HepG2 (cell line): ENCODE measurements at regions not wholly inside any gene's neighbourhood (a gene's known extent, or its start where the extent isn't known, plus 50 kb on each side); places are given as distances from the start of the nearest gene placed in this dataset.

Source experiments
- ATAC-seq: fragments of 200-7000 bp; cut with Tn5 transposase; 3 replicates; pipeline ENCODE4 v1.9.1; 2020; ENCODE audit warnings: mild to moderate bottlenecking, moderate library complexity
- BruUV-seq: library from RNA; stranded (reverse); fragments of 400-500 nt; replicated peaks from 2 replicates; lab custom pipeline; 2021; lab: Mats Ljungman, UMichigan
- CTCF ChIA-PET: fragments of 300-600 bp; formaldehyde crosslinking; extraction: SDS; loops from one replicate; lab custom pipeline; 2021; ENCODE audit warnings: low total read pairs, inconsistent platforms, low intra/inter-chr PET ratio; lab: Yijun Ruan, JAX
- POLR2A ChIA-PET: fragments of 350-600 bp; sonication (Branson Sonifier 250); formaldehyde crosslinking; loops from one replicate; lab custom pipeline; 2020; ENCODE audit warnings: antibody characterized with exemption, inconsistent platforms; lab: Yijun Ruan, JAX
- DNase-seq: peaks from one replicate; pipeline ENCODE4 v3.0.0-alpha.2; 2015; ENCODE audit warnings: low spot score
- FAIRE-seq: peaks from 3 replicates; lab custom pipeline; 2011; peaks lifted over from hg19 to GRCh38; lab: Jason Lieb, UNC
- H2AFZ ChIP-seq: one replicate; pipeline ENCODE4 v1.6.1; 2011; ENCODE audit warnings: low read length, inconsistent platforms
- H3K27ac ChIP-seq: fragments of 300-600 bp; 3 replicates; pipeline ENCODE4 v1.8.0; 2011; ENCODE audit warnings: mixed run types, mild to moderate bottlenecking, mixed read lengths, low read length, inconsistent platforms; ENCODE audit not compliant: insufficient read depth; ENCODE audit errors: extremely low read length
- H3K27me3 ChIP-seq, 2 experiments: fragments of 200-600 bp in 1 of 2; 2 replicates in 1 of 2; 3 replicates in 1 of 2; pipeline versions ENCODE4 v1.6.0 to v1.8.0; 2011; ENCODE audit warnings: low read length in 2 of 2, mild to moderate bottlenecking in 2 of 2, moderate library complexity in 2 of 2, inconsistent platforms in 1 of 2; ENCODE audit not compliant: insufficient read depth in 2 of 2, control insufficient read depth in 1 of 2
- H3K36me3 ChIP-seq, 2 experiments: fragments of 200-600 bp in 1 of 2; replicated peaks in 1 of 2; 2 replicates in 1 of 2; 3 replicates in 1 of 2; pipeline versions ENCODE4 v1.5.1 to v1.8.0; 2011; ENCODE audit warnings: low read length in 2 of 2, inconsistent platforms in 1 of 2; ENCODE audit not compliant: insufficient read depth in 2 of 2, control insufficient read depth in 1 of 2
- H3K4me1 ChIP-seq: 2 replicates; pipeline ENCODE4 v1.5.1; 2012; ENCODE audit warnings: low read length, inconsistent platforms; ENCODE audit not compliant: insufficient read depth
- H3K4me2 ChIP-seq: 2 replicates; pipeline ENCODE4 v1.6.0; 2011; ENCODE audit warnings: low read depth, low read length, inconsistent platforms
- H3K4me3 ChIP-seq, 3 experiments: fragments of 200-600 bp in 1 of 3; sonication (generic), shearing (Covaris generic) in 1 of 3; replicated peaks in 1 of 3; 2 replicates each; pipeline ENCODE4 v1.5.1; 2011 to 2016; ENCODE audit warnings: low read length in 3 of 3, inconsistent platforms in 2 of 3, low read depth in 2 of 3, mild to moderate bottlenecking in 2 of 3, control low read depth in 1 of 3, mixed read lengths in 1 of 3; ENCODE audit not compliant: insufficient read depth in 1 of 3
- H3K79me2 ChIP-seq: one replicate; pipeline ENCODE4 v1.6.1; 2011; ENCODE audit warnings: low read length, inconsistent platforms; ENCODE audit not compliant: insufficient read depth
- H3K9ac ChIP-seq: 2 replicates; pipeline ENCODE4 v1.6.0; 2011; ENCODE audit warnings: mild to moderate bottlenecking, low read depth, low read length, inconsistent platforms; ENCODE audit not compliant: insufficient read depth
- H3K9me3 ChIP-seq: 2 replicates; pipeline ENCODE4 v1.5.1; 2012; ENCODE audit warnings: mild to moderate bottlenecking, low read length
- H4K20me1 ChIP-seq: 2 replicates; pipeline ENCODE4 v1.6.0; 2011; ENCODE audit warnings: inconsistent platforms, mild to moderate bottlenecking, low read length, moderate library complexity; ENCODE audit not compliant: insufficient read depth
- ISL2 ChIP-seq: sonication (generic); formaldehyde crosslinking; IDR thresholded peaks from 2 replicates; pipeline ENCODE4 v1.5.0; 2020; ENCODE audit warnings: missing genetic modification reagents
- MNT ChIP-seq: fragments of 450-650 bp; IDR thresholded peaks from 2 replicates; pipeline ENCODE4 v1.6.1; 2016
- MYPOP ChIP-seq: sonication (generic); formaldehyde crosslinking; IDR thresholded peaks from 2 replicates; pipeline ENCODE4 v1.8.1; 2023; ENCODE audit warnings: mild to moderate bottlenecking, moderate library complexity, missing genetic modification reagents
- PAXIP1 ChIP-seq: sonication (generic); formaldehyde crosslinking; conservative IDR thresholded peaks from 2 replicates; pipeline ENCODE4 v1.4.0; 2020; ENCODE audit warnings: mild to moderate bottlenecking, missing genetic modification reagents, moderate library complexity
- PITX1 ChIP-seq: sonication (generic); formaldehyde crosslinking; IDR thresholded peaks from 2 replicates; pipeline ENCODE4 v1.5.1; 2020; ENCODE audit warnings: mild to moderate bottlenecking, missing genetic modification reagents
- ZBTB25 ChIP-seq: IDR thresholded peaks from 2 replicates; pipeline ENCODE4 v1.6.1; 2018; ENCODE audit warnings: missing genetic modification reagents
- ZKSCAN8 ChIP-seq: IDR thresholded peaks from 2 replicates; pipeline ENCODE4 v1.6.1; 2016; ENCODE audit warnings: borderline replicate concordance, missing genetic modification reagents, missing compliant biosample characterization
- ZNF83 ChIP-seq: sonication (generic); formaldehyde crosslinking; IDR thresholded peaks from 2 replicates; pipeline ENCODE4 v1.4.0; 2020; ENCODE audit warnings: missing genetic modification reagents, mild to moderate bottlenecking, borderline replicate concordance
- ZSCAN20 ChIP-seq: sonication (generic); formaldehyde crosslinking; IDR thresholded peaks from 2 replicates; pipeline ENCODE4 v1.4.0; 2020; ENCODE audit warnings: missing genetic modification reagents, mild to moderate bottlenecking, borderline replicate concordance
- WGBS: methylation state at CpG from one replicate; pipeline ENCODE4 v1.1.6; 2017; ENCODE audit warnings: low lambda C conversion rate; 5-methylcytosine and 5-hydroxymethylcytosine counted together
- in situ Hi-C: cut with HindIII; loops from 2 replicates; pipeline ENCODE4 v1.10.0; 2017; ENCODE audit warnings: low pct_unique_long_range_greater_than_20kb; ENCODE audit not compliant: extremely low pct_ligation_motif_present
- intact Hi-C: fragments of 100-400 bp; cut with micrococcal nuclease; formaldehyde crosslinking; loops from one replicate; pipeline ENCODE4 v1.10.0; 2022; ENCODE audit not compliant: unreplicated experiment

- Histone ChIP-seq H3K9me3 (no peaks in the 10 kb centered on the region), H3K36me3 (no peaks in the 10 kb centered on the region), H3K27me3 (no peaks in the 10 kb centered on the region; a peak in 2 of 5 replicates), H2AFZ (no peak overlapping the region), H3K4me2 (no peak overlapping the region), H3K79me2 (no peaks in the 10 kb centered on the region), H4K20me1 (no peaks in the 10 kb centered on the region), H3K9ac (no peak overlapping the region), H3K4me3 (no peak overlapping the region), H3K4me1 (no peaks in the 10 kb centered on the region), H3K27ac (no peak overlapping the region)
- ChIA-PET CTCF (no interaction called here), POLR2A (no interaction called here)
- TF ChIP-seq ZBTB25 (CRISPR knock-in tag) (no peak), ZKSCAN8 (CRISPR knock-in tag) (no peak), PITX1 (no peak), MYPOP (CRISPR knock-in tag) (no peak), ZNF83 (no peak), MNT (no peak), ISL2 (no peak), PAXIP1 (no peak), ZSCAN20 (CRISPR knock-in tag) (no peak)
- no peak for DNase-seq
- intact Hi-C loops (no loop called here), in situ Hi-C loops (no loop called here)
- no peak for FAIRE-seq
- ATAC-seq: no peak
- 0% methylated on average over 3 of the region's 3 CpGs for WGBS
- no TSS peak for BruUV-seq
Observed at GRCh38 chr12:108017472-108018057, 111.5 kb upstream of the WSCD2 start.
